Mammary epithelial cell (primary cell): ENCODE measurements at regions not wholly inside any gene's neighbourhood (a gene's known extent, or its start where the extent isn't known, plus 50 kb on each side); places are given as distances from the start of the nearest gene placed in this dataset.

ENCODE experiments used
- EZH2 ChIP-seq: IDR thresholded peaks from 2 replicates; pipeline ENCODE4 v1.6.1; 2012; ENCODE audit warnings: low read length, inconsistent platforms, borderline replicate concordance
- TF ChIP-seq, protein P1 (sequence below), 2 donors: IDR thresholded peaks in 1 of 2; conservative IDR thresholded peaks in 1 of 2; 2 replicates each; pipeline ENCODE4 v1.5.1; 2011 to 2012; ENCODE audit warnings: inconsistent platforms in 2 of 2, low read length in 2 of 2, mild to moderate bottlenecking in 2 of 2, control low read depth in 1 of 2, low read depth in 1 of 2; ENCODE audit not compliant: insufficient read depth in 1 of 2; ENCODE audit errors: extremely low read depth in 1 of 2

DNA sequence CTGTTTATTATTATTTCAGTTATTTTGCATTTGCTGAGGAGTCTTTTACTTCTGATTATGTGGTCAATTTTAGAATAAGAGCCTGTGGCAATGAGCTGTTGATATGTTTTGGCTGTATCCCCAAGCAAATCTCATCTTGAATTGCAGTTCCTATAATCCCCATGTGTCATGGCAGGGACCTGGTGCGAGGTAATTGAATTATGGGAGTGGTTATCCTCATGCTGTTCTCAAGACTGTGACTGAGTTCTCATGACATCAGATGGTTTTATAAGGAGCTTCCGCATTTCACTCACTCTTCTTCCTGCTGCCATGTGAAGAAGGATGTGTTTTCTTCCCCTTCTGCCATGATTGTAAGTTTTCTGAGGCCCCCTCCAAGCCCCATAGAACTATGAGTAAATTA, 114.9 kb upstream of the SLCO6A1 start:
- TF ChIP-seq EZH2: no peak
- TF ChIP-seq, protein P1, sequence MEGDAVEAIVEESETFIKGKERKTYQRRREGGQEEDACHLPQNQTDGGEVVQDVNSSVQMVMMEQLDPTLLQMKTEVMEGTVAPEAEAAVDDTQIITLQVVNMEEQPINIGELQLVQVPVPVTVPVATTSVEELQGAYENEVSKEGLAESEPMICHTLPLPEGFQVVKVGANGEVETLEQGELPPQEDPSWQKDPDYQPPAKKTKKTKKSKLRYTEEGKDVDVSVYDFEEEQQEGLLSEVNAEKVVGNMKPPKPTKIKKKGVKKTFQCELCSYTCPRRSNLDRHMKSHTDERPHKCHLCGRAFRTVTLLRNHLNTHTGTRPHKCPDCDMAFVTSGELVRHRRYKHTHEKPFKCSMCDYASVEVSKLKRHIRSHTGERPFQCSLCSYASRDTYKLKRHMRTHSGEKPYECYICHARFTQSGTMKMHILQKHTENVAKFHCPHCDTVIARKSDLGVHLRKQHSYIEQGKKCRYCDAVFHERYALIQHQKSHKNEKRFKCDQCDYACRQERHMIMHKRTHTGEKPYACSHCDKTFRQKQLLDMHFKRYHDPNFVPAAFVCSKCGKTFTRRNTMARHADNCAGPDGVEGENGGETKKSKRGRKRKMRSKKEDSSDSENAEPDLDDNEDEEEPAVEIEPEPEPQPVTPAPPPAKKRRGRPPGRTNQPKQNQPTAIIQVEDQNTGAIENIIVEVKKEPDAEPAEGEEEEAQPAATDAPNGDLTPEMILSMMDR (conservative IDR thresholded peaks at IDR 0.05 in 1 of 2, IDR thresholded peaks at IDR 0.05 in 1 of 2; ENCODE audit: extremely low read depth in 1 of 2, insufficient read depth in 1 of 2, low read depth in 1 of 2, low read length in 2 of 2): no peak
